GM18870 (cell line): ENCODE measurements at regions not wholly inside any gene's neighbourhood (a gene's known extent, or its start where the extent isn't known, plus 50 kb on each side); places are given as distances from the start of the nearest gene placed in this dataset.
A peak's percentile ranks its signal among the peaks of the same experiment; 100 is the strongest.

ENCODE experiments used
- ATAC-seq: cut with Tn5 transposase; IDR thresholded peaks from one replicate; pipeline ENCODE4 v1.9.1; 2021; ENCODE audit warnings: moderate library complexity; ENCODE audit not compliant: unreplicated experiment

GRCh38 chr5:111676926-111677415 lies 80.0 kb downstream of the NREP start:
- ATAC-seq = no peak

GRCh38 chr5:111676466-111676865 lies 80.5 kb downstream of the NREP start:
- ATAC-seq = no peak

GRCh38 chr5:111675201-111675934 lies 81.6 kb downstream of the NREP start:
- ATAC-seq = no peak

- ATAC-seq = no peak
Observed at GRCh38 chr5:111673891-111674626, 82.9 kb downstream of the NREP start.

- no peak for ATAC-seq
Observed at GRCh38 chr5:111672099-111672498, 84.9 kb downstream of the NREP start.

- ATAC-seq = no peak
Observed at GRCh38 chr5:111670826-111671492, 86.0 kb downstream of the NREP start.

GRCh38 chr5:111668477-111669414 lies 88.2 kb downstream of the NREP start:
- no peak for ATAC-seq

- ATAC-seq = peak; percentile 40
Observed at GRCh38 chr5:111667128-111667736, 89.8 kb downstream of the NREP start.

GRCh38 chr5:111656580-111656979 lies 100.4 kb downstream of the NREP start:
- no peak for ATAC-seq

- ATAC-seq = no peak
Observed at GRCh38 chr5:111655169-111655924, 101.6 kb downstream of the NREP start.

- ATAC-seq = no peak
Observed at GRCh38 chr5:111653408-111653807, 103.6 kb downstream of the NREP start.

- ATAC-seq = no peak
Observed at GRCh38 chr5:111649516-111649915, 107.5 kb downstream of the NREP start.

GRCh38 chr5:111645303-111645838 lies 111.6 kb downstream of the NREP start:
- ATAC-seq = no peak

GRCh38 chr5:111643499-111643898 lies 113.5 kb downstream of the NREP start:
- no peak for ATAC-seq

GRCh38 chr5:111641533-111642233 lies 115.3 kb downstream of the NREP start:
- no peak for ATAC-seq

- no peak for ATAC-seq
Observed at GRCh38 chr5:111639912-111640311, 117.1 kb downstream of the NREP start.

GRCh38 chr5:111636736-111637135 lies 120.3 kb downstream of the NREP start:
- no peak for ATAC-seq

- ATAC-seq = no peak
Observed at GRCh38 chr5:111635916-111636570, 121.0 kb downstream of the NREP start.
